C1 segment of cervical spinal cord (tissue), 14 donors: ENCODE measurements at regions not wholly inside any gene's neighbourhood (a gene's known extent, or its start where the extent isn't known, plus 50 kb on each side); places are given as distances from the start of the nearest gene placed in this dataset.

Source experiments
- DNase-seq, 14 donors: peaks; one replicate each; lab custom pipeline; 2025; lab: John Stamatoyannopoulos, UW

DNA sequence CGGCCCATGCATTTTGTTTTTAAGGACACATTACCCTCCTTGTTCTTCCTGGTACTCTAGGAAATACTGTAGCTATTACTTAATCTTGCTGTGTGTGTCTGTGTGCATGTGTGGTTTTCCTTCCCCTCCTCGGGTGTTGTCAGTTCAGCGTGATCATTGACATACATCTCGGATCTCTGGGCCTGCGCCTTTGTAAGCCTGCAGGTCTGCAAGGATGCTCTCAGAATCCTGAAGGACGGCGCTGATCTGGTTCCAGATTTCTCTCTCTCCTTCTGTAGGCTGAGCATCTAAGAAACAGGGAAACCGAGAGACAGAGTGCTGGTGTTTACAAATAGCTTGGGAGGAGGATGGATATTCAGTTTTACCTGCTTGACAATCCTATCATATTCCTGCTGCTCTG is 100.2 kb downstream of the CYRIA start:
- DNase-seq: no peak

DNA sequence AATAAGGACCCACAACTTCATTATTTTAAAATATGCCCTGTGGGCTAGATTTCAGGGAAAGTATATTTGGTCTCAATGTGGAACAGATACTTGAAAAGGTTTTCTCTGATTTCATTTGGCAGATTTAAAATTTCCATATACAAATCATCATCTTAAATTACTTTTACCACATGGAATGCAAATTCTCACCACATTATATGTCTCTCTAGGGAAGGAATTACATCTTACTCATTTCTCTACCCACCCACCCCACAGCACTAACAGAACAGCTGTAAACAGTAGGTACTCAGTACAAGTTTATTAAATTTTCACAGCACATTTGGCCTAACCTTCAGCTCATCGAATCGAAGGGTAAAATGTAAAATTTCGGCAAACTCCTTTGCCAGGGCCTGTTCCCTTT is 104.0 kb downstream of the CYRIA start:
- DNase-seq: no peak

DNA sequence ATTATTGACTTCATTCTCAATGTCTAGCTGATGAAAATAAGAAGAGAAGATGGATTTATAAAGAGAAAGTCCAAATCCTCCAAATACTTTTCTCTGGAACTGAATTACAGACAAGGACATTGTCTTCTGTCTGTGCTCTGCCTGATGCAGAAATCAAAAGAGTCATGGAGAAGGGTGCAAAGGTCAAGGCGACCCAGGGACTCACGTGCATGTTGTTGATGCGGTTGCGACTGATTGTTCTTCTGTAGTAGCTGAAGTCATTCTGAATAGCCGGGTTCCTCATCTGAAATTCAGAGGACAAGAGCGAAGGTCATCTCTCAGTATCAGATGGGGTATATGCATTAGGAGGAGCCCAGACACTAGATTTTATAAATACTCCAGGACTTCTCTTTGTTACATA is 104.4 kb downstream of the CYRIA start:
- no peak for DNase-seq

DNA sequence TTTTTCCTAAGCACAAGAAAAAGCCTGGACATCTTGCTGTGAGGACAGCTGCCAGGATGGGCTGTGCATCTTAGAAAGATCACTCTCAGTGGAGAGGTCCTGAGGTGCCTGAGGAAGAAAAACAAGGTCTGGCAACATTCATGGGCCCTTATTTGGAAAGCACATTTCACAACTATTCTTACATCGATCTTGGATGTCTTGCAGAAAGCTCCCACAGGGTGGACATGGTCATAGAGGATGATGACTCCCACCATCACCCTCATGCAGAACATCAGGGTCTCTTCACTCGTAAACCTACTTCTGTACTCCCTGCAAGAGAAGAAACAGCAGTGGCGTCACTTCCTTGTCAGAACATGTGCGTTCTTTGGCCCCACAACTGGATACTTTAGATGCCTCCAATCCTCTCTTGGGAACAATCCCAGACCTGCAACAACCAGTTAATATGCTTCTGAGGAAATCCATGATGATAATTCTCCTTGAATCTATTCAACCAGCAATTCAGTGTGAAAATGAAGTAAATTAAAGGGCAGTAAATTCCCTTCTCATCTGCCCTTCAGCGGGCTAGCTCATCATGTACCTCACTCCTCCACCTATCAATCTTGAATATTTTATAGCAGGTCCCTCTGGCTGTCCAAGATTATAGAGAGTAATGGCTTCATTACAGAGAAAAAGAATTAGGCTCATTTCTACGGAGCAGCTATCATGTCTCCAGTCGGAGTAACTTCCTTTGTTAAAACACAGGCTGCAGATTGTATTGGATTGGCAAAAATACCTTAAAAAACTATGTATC is 106.2 kb downstream of the CYRIA start:
- no peak for DNase-seq

DNA sequence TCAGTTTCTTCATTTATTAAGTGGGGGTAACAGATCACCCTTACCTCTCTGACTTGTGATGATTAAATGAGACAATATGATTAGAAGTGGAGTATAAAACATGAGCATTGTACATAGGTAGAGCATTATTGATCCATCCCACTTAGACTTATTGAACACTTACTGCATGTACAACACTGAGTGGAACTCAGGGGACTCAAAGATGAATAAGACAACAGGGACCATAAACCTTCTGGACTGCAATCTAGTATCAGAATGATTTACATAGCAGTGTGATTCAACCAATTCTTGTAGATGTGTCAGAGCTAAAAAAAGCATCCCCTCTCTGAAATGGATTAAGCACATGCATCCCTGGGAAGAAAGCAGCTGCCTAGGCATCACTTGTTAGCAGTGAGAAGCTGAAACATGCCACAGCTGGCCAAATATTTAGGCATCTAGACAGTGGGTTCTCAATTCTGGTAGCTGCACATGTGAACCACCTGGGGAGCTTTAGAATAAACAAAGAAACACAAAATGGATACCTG is 111.5 kb downstream of the CYRIA start:
- DNase-seq: no peak

DNA sequence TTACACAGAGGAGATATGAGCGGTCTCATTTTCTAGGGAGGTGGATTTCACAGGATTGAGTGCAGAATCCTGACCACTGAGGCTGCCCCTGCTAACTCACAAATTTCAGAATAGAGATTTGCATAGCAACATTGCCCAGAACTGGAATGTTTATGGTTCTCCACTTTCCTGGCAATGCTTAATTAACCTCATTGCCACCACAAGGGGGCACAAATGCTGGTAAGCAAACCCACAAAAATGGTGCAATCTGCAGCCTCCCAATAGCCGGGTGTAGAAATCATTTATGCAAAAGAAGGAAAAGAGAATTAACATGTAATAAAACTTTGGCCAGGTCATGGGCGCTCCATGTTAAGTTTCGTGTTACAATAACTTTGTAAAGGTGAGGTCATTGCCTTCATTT is 112.4 kb downstream of the CYRIA start:
- peak in 5 of 14 donors; percentile 1 to 27 (median 8) for DNase-seq

DNA sequence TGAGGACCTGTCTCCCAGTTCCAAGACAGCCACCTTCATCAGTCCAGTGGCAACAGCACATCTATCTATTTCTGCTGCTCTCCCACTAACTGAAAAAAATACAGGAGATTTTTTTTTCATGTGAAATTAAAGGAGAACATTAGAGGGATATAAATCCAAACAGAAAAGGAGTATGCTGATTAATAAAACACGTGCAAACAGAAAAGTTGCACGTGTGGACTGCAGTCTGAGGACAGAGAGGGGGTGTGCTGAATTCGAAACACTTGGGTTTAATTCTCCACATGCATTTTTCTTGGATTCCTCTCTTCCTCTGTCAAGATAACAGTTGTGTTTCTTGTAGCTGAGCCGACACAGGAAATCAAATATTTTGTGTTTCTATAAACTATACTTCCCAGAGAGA is 113.4 kb downstream of the CYRIA start:
- DNase-seq: no peak

DNA sequence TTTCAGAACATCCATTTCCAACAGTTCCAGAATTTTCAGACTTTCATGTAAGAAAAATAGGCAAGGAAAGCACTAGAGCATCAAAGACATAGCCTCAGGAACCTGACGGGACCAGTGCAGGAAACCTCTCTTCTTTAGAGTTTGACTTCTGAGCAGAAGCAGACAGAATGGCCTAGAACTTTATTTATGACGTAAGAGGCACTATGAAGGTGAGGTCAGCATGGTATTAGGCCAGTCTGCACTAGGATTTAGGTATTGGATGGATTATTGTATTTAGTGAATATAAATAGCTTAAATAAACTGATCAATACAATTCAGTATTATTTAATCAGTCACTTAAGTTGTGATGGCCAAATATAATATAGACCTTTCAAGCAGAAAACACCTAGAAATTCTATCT is 117.6 kb downstream of the CYRIA start:
- DNase-seq: no peak

DNA sequence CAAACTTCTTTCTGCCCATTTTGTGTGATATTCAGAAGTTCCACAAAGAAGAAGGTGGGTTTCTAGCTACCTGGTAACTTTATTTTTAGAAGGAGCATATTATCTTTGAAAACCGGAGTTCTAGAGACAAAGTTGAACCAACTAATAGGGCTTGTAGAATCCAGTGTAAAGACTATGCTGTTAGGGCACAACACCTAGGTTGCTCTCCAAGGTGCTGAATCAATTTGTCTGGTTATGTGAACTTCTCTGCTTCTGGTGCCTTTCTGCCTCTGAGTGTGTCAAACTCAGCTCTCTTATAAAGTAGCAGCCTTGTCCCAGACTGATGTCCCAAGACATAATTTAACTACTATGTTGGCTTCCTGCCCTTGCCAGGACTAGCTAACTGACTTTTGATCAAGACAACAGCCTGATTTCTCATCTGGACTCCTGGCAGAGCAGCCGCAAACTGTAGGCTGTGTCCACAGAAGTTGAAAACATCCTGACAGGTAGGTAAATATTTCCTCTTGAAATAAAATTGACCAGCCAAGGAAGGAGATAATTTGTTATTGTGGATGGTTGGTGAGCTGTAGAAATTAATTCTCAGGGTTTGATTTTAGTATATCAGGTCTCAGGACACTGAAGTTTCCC is 119.4 kb downstream of the CYRIA start:
- no peak for DNase-seq

DNA sequence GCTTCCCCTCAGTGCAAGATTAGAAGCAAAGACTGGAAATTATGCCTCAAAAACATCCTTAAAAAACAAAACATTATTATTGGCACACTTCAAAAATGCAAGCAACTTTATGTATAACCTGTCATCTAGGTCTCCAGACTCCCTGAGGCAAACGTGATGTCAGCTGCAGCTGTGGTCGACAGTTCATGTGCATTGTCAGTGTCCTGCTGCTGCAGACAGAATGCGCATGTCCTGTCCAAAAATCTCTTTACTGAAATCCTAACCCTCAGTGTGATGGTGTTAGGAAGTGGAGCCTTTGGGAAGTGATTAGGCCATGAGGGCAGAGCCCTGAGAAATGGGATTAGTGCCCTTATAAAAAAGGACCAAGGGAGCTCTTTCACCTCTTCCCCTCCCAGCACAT is 126.9 kb downstream of the CYRIA start:
- DNase-seq: no peak

DNA sequence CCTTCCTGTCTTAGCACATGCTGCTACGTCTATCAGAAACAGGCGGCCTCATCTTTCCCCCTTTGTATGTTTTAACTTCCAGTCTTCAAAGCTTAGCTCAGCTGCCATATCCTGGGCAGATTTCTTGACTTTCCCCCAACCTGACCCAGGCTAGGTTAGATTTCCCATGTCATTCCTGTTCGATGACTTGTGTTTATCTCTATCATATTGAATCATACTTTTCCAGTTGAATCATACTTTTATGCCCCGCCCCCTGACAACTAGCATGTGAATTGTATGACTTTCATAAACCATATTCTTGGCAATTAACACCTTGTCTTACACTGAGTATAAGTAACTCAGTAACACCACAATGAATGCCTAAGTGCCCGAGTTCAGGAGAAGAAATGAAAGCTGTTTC is 128.3 kb downstream of the CYRIA start:
- no peak for DNase-seq

DNA sequence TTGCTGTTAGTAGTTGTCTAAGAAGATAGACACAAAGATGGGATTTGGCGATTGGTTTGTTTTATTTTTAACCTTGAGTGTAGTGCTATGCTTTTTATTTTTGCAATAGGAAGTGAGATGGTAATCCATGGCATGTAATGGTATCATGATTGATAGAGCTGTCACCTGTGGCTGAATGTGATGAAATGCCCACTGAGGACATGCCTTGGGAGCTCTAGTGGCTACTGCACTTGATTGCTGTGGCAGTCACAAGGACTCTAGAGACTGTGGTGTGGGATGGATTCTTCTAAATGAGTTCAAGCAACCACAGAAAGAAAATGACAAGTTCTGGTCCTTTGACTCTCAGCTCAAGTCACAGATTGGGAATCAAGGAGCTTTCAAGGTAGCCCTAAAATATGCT is 139.4 kb downstream of the CYRIA start:
- DNase-seq: no peak

DNA sequence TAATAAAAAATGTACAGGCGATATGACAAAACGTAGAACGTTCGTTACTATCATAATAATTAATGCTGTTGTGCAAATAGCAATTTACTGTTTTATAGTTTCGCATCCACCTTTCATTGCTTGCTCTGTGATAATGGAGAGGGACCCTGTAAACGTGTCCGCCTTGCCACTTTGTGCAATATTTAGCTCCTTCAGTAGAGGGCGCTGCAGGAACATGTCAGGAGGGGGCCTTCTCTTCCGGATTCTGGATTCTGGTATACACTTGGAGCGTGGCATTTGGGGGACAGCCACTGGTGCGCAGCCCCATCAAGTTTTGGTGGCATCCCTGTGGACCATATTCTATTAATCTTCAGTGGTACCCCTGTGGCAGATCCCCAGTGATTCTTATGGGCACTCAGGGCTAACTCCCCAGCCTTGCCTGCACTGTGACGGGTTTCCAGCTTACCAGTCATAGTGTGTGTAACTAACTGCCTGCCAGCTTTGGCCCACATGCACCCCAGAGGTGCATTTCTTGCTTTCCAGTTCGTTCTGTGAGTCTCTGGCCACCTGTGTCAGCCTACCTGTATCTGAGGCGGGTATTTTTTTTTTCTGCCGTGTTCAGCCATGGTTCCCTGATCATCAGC is 140.3 kb downstream of the CYRIA start:
- DNase-seq: no peak

DNA sequence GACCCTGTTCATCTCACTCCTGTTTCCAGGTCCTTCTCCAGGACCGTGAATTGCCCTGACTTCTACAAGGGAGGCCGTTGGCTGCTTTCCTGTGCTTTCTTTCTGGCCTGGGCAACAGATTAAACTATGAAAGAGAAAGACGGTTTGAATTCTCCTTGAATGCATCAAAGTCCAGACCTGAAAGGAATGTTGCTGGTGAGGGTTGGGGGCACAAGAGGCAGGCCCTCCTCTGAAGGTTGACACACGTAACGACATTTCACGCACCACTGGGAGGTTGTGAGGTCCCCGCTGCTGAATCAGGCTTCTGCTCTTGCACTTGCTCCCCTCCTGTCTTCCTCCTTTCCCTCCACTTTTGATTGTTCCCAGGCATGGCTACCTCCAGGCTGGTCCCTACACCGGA is 141.9 kb downstream of the CYRIA start:
- no peak for DNase-seq

DNA sequence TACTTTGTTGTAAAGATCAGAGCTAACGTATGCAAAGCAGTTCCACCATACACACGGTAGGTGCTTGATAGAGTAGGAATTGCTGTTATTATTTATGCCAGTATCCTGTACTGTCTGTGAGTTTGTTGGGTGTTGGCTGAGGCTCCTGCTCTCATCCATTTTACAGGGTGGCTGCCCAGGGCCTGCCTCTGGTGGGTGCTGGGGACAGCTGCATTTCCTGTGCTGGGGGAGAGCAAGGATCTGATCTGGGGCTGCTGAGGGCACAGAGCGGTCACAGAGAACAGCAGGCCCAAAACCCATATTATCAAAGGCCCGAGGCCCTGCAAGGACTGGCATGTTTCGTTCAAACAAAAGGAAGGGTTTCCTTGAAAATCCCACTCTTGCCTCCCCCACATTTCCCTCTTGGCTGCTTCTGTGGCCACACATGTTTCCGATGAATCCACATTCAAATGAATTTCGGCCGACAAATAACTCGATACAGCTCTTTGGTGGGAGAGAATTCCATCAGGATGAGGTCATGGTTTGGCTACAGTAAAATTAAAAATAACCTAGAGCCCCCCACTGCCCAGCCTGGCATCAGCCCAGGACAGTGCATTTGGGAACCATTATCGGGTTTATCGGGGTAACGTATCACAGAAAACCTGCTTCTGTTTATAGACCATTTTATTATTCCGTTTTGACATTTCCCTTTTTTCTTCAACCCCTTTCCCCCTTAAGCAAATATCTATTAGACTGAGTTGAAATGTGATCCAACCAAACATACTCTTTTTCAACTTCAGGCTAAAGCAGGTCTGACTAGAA is 143.4 kb downstream of the CYRIA start:
- DNase-seq: no peak

DNA sequence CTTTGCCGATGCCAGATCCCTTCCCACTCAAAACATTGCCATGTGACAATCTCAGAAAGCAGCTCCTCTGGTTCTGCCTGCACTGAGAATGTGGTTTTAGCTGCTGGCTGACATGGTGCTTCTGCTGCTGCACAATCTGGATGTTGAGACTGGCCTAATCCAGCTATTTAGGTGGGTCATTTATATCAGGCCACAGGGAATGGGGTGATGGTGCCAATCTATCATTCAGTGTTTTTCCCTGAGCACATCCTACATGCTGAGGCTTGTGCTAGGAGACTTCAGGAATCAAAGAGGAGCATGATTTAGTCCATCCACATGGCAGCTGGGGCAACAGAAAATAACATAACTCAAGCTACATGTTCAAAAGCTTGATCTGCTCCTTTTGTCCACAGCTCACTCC is 144.7 kb downstream of the CYRIA start:
- no peak for DNase-seq

DNA sequence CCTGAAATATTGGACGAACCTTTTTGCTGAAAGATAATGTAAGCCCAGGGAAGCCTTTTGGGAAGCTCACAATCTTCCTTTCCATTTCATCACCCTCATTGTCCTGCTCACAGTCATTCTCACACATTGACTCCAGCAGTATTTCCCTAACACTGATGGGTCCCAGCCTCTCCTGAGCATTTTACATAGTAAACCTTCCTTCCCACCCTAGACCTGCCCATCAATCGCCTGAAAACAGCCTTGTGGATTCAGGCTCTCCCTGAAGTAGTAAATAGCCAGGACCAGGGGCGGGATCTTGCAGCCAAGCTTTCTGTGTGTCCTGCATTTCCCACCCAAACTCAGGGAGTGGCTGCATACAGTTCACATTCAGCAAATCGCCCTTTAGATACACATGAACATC is 149.9 kb downstream of the CYRIA start:
- DNase-seq: no peak

DNA sequence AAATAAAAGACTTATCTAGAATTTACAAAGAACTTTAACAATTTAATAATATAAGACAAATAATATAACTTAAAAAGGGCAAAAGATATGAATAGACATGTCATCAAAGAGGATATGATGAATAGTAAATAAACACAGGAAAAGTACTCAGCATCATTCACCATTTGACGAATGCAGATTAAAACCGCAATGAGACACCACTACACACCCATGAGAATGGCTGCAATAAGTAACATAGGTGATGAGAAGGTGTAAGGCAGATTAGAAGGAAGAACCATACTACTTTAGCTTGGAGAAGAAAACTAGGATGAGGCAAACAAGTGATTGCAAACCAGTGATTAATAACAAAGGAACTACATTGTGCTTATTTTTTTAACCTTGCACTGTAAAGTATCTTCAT is 152.0 kb downstream of the CYRIA start:
- no peak for DNase-seq

DNA sequence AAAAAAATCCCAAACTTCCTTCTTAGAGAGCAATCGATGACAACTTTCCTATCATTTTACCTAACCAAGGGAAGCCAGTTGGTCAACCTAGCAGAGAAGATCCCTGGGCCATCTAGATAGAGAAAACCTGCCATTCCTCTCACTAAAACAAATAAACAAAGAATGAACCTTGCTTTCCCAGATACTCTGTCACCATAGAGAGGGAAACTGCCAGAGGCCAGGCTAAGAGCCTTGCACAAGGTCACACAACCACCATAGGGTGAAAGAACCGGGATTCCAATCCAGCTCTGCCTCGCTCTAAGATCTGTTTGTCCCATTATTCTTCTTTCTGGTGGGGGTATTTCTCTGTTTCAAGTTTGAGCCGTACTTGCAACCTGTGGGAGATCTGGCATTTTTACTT is 154.6 kb downstream of the CYRIA start:
- no peak for DNase-seq

DNA sequence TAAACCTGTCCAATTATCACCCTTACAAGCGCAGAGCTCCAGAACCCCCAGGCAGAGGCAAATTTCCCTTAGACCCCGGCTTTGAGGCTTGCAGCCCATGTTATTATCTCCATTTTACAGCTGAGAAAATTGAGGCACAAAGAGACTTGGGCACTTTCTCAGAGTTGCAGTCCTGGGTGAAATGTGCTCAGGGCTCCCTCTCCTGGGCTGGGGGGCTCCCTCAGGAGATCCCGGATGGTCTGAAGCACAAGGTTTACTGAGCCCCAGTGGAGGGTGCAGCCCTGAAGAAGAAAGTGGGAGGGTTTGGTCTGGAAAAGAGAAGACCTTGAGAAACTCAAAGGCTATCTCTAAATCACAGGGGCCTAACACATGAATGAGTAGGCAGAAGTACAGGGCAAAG is 156.6 kb downstream of the CYRIA start:
- no peak for DNase-seq

DNA sequence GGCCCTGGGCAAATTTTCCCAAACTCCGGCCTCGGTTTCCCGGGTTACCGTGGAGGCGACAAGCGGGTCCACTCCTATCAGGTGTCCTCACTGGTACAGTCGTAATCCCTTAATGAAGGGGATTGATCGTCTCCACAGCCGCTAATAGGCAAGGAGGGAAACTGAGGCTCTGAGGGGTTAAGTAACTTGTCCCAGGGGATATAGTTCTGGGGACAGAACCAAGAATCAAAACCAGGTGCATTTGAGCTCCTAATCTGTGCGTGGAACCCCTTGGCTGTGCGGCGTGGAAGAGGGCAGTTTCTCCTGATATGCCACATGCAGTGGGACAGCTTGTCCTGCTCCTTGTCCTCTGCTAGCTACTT is 157.2 kb downstream of the CYRIA start:
- DNase-seq: no peak
